ENCODE measurements at regions not wholly inside any gene's neighbourhood (a gene's known extent, or its start where the extent isn't known, plus 50 kb on each side); places are given as distances from the start of the nearest gene placed in this dataset.
A peak's percentile ranks its signal among the peaks of the same experiment; 100 is the strongest.
"Not testable (repeated sequence)": the region's sequence is repeated elsewhere in the genome, so short reads cannot be mapped to it uniquely, and the experiment has no call there.

DNA sequence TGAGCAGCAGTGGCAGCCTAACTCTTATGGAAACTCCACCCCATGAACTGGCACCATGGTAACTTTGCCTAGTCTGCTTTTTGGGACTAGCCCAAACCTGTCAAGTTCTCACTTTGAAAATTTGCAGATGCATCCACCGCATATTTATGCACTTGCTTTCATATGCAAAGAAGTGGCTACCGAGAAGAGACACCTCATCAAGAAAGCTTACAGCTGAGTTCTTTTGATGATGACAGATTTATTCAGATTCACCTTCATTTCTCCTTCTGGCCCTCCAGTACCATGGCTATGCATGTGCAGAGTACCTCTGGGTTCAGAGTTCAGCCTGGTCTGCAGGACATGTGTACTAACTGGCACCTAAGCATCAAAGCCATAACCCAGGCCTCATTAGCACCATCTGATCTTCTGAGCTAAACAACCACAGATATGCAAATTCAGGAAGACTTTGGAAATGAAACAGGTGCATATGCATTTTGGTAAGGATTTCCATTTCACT is 154.3 kb upstream of the TENT5A start:
- no peak for DNase-seq

DNA sequence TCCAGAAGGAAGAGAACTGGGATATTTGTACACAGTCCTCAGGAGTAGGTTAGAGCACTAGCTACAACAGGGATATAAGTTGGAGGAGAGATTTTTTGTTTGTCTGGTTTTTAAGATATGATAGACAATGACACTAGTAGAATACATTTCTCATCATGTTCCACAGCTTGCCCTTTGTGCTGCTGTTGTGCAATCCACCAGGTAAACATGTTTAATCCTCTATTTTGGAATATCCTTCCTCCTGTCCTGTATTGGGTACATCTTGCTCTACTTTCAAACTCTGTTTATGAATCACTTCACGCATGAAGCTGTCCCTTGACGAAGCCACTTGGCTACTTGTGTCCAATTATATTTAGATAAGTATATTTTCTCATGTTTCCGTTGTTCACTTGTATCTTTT is 153.6 kb upstream of the TENT5A start:
- DNase-seq: no peak

DNA sequence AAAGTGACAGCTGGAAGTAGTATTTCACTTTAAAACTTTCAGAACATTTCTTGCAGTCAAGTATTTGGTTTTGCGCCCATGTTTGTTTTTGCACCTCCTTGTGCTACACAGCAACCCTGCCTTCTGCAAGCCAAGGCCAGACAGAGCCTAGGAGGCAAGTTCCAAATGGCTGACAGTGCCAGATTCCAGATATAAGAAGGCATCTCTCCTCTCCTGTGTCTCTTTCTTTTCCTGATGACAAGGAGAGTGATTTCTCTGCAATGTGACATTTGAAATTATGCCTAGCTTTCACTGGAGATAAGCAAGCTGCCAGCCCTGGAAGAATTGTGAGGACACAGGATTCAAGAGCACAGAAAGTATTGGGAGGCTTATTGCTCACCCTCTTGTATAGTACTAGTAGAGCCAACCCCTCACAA is 149.1 kb upstream of the TENT5A start:
- DNase-seq: no peak

DNA sequence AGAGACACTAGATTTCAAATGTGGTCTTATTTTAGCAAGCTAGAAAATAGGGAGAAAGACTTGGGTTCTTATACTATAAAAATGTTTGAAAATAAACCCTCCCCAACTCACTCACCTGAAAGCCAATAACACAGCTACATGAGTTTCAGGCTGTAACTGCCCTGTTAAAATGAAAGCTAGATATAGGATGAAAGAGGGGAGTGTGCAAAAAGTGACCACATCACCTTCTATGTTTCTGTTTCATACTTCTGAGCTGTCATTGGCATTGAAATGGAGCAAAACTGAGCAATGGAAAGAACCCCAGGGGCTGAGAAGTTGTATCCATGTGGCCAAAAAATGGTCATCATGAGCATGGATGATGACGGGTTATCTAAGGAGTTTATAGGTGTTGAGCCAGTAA is 148.1 kb upstream of the TENT5A start:
- no peak for DNase-seq

DNA sequence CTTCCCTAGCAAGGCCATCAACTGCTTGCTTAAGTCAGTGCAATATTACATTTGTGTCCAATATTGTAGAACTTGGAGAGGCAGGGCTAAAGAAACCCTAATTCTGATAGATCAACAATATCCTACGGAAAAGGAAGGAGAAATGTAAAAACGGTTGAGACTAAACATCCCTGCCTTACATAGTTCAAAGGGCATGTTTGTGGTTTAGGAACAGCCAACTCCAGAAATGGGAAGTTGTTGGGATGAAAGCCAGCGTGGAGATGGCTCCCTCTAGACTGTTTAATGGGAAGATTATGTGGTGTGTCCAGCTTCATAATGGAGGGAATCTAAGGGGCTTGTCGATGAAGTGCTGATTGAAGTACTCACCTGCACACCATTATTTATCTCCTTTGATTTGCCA is 145.3 kb upstream of the TENT5A start:
- DNase-seq: no peak

DNA sequence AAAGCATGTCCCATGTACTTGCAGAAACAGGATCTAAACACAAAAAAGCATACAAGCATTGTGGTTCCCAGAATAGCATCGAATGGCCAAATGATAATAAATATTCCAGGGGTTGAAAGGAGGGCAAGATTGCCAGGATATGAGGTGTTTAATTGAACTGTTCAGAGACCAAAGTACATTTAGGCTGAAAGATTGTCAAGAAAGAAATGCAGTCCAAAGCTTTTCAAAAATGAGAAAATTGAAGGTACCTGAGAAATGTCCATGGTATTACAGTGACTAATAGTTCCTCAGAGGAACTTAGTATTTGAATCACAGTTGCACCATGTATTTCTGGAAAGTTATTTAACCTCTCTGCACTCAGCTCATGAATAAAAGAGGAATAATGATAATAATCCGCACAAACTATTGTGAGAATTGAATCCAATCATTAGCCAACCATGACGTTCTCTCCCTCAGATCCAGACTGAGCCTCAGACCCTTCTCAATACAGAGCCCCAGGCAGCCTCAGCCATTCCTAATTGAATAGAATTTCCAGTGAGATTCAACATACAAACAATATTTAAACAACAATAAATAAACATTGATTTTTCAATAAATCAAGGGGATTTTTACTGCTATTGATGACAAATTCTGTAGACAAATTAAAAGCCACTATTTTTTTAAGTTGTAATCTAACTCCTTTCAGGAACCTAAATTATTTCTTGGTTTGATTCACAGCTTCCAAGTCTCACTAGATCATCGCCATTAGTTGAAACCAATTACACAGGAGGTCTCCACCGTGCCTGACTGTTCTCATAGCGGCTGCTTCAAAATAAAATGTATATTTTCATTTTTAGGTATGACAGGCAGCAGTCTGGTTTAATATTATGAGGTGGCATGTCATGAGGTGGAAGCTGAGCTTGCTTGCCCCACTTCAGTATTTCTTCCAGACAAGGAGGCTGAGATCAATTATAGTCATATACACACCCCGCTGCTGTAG is 144.3 kb upstream of the TENT5A start:
- DNase-seq: no peak

DNA sequence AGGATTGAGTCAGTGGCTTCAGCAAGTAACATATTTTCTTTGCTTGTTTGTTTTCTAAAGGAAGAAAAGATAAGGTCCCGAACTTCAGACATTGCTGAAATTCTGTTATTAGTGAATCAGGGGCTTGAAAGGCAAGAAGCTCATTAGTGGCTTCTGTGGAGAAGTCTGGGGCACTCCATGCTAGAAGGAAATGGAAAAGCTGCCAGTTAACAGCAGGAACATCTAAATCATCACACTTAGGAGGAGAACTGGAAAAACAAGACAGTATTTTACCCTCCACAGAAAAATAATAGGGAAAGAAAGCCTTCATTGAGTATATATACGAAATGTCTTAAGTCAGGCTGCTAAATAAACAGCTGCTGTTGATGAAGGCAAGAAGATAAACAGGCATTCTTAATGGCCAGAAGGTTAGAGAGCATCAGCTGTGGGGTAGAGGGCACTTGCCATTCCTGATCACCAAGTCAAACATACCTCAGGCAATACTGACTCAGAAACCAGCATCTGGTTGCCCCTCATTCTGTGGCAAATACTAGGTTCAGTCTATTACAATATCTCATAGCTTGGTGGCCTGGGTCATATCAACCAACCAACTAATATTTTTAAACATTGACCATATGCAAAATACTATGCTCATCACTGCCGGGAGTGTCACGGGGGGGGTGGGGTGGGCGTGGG is 143.2 kb upstream of the TENT5A start:
- no peak for DNase-seq

DNA sequence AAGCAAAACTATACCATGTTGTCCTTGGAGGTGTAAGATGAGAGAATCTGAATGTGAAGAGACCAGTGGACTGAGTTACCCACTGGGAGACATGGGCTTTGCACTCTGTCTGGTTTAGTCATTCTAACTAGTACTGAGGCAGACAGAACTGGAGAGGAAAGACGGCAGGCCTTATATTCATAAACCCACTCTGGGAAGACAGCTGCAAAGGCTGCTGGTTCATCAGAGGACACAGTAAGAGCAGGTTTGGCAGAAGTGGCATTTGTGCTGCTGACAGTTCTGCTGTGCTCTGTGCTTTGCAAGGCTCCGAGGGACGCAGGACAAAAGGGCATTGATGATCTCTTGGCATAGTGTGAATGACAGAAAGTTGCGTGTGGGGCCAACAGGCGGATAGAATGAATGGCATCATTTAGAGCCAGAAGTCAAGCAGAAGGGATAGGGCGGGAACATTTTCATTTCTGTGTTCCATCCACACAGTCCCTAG is 142.3 kb upstream of the TENT5A start:
- peak; percentile 53 for DNase-seq

DNA sequence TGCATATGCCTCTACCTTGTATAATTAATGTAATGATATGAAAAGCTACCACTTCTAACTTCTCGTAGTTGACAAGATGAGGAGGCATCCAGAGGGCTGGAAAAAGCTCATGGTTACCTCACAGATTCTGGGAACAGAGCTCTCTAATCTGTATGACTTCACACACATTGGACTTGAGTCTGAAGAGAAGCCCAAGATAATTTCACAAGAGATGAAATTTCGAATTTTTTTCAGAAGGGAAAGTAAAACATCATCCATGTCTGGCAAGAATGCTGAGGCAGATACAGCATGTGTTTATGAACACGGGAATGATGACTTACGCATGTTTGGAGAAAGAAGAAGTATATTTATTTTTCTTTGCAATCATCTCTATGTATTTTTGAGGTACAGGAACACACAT is 141.8 kb upstream of the TENT5A start:
- peak; percentile 68 for DNase-seq

DNA sequence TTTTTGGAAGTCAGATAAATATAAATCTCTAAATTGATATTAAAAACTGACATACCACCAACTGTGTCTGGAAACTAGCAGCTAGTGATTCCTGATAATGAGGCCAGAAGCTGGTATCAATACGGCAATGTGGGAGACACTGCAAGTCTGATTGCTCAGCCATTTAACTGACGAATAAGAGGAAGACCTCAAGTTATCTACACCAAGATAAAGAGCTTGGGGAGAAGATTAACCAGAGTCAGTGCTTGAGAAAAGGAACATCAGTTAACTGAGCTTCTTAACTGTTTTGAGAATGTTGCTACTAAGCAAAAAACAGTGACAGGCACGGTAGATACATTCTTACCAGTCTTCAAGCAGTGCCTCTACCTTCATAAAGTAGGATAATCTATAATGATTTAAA is 140.4 kb upstream of the TENT5A start:
- DNase-seq: no peak

DNA sequence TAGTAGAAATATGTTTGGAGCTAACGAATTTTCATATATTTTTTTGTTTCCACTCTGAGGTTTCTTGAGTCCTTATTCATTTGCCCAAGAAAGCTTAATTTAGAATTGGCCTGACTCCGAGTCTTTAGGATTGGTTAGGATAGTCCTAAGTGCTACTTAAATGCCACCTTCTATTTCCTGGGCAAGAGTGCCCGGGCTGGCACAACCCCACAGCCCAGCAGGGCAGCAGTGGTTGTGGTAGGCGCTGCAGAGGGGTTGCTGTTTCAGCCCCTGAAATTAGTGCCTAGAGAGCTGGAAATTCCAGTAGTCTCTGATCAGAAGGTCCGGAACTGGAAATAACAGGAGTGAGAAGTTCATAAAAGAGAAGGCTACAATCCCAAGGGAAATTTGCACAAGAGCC is 139.4 kb upstream of the TENT5A start:
- DNase-seq: no peak

DNA sequence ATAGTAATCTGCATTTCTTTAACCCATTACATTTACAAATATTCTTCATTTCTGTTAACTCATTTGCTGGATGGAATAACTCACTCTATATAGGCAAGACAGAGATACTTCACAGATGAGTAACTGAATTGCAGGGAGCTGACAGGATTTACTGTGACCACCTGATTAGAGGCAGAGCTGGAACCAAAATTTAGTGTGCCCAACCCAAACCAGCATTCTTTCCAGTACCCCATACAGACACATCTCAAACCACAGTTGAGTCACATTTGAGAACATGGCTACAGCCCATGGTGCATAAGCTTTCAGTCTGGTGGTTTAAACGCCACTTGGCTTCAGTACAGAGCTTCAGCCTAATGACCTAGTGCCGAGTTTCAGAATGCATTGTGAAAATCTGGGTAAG is 138.4 kb upstream of the TENT5A start:
- DNase-seq: no peak

DNA sequence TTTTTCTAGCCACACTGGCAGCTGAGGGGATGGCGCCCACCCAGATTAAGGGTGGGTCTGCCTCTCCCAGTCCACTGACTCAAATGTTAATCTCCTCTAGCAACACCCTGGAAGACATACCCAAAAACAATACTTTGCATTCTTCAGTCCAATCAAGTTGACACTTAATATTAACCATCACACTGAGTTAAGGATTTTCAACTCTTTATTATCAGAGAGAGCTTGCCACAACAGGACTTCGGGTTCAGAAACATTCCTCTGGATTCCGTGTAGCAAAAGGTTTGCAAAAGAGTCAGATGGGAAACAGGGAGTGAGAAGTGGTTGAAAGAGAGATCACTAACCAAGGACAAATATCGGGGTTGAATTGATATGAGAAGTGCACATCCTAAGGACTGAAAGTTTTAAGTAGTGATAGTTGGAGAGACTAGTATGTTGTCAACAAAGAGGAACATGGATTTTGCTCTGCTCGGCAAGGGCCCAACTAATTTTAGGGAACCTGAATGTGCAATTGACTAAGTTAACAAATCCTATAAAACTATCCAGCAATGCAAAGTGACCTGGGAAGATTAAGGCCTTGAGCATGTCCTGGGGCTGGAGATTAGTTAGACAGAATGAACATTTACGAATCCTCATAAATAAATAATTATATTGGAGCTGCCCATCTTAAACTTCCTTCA is 137.0 kb upstream of the TENT5A start:
- DNase-seq: no peak

DNA sequence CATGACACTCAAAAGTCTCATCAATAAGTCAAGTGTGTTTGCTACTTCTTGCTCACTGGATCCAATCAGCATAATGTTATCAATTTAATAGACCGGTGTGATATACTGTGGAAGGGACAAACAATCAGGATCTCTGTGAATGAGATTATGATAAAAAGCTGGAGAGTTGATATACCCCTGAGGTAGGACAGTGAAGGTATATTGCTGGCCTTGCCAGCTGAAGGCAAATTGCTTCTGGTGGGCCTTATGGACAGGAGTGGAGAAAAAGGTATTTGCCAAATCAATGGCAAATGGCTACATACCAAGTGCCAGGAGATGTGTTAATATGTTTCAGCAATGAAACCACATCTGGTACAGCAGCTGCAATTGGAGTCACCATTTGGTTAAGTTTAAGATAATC is 134.4 kb upstream of the TENT5A start:
- DNase-seq: not testable (repeated sequence)

DNA sequence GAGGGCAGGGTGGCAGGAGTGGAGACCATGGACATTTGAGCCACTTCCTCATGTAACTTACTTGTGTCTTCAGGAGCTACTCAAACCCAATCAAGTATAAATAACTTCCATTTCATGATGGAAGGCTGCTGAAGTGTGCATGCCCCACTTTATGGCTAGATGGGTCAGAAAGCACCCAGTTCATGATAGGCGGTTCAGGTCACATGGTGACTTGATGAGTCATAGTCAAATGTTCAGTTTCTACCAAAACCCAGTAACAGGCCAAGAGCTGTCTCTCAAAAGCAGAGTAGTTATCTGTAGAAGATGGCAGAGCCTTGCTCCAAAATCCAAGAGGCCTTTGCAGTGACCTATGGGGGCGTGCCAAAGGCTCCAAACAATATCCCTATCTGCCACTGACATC is 133.7 kb upstream of the TENT5A start:
- DNase-seq: no peak

DNA sequence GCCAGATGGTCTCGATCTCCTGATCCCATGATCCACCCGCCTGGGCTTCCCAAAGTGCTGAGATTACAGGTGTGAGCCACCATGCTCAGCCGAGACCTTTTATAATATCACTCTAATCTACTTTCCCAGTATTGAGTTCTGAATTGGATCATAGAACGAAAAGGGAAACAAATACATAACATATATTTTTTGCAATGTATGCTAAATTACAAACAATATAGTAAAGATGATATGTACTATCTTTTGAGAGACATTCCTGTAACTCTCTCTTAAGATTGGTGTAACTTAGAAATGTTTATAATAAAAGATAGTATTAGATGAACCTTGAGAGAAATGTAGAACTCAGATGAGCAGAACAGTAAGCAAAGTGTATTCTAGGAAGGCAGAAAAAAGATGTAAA is 129.2 kb upstream of the TENT5A start:
- no peak for DNase-seq

DNA sequence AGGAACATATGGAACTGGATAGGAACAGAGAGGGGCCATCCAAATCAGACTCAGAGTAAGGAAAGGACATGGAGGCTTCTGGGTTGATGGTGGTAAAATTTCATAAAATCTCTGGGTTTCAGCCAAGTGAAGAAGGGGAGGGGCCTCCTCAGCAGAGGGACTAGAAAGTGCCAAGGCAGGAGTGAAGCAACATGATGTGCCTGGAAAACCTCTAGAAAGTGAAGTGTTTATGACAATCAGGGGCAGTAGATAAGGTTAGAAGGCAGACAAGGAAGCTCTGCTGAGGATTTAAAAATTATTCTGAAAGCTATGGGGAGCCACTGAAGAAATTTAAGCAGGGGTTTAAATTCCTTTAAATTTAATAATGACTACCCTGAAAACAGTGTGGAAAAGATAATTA is 126.0 kb upstream of the TENT5A start:
- DNase-seq: no peak

DNA sequence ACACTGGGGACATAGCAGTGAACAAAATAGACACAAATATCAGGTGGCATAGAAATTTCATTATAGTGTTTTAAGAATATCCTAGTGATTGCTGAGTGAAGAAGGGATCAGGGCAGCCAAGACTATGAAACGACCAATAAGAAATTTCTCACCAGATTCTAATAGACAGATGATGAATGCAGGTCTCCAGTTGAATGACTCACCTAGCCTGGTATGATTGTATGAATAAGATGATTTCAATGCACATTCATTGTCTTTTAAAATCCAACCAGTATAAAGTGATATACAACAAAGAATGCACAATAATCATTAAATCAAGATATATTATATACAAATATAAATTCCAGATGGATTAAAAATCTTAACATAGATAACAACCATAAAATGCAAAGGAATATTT is 124.5 kb upstream of the TENT5A start:
- DNase-seq: no peak

DNA sequence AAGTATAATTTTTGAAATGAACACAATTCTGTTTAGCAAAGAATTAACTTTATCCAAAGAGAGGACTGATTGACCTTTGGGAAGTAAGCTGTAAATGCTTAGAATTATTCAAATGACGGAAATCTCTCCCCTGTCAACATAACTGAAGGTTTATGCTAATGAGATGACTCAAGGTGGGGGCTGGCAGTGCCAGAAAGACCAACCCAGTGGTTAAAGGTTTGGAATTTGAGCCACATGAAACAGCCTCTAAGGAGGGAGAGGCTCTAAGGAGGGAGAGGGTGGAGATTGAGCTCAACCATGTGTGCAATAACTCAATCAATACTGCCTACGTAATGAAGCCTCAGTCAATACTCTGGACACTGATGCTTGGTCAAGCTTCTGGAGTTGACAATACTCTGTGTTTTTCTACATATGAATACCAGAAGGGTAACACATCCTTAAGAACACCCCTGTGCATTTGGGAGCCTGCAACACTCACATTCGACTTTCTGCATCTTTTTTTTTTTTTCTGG is 123.4 kb upstream of the TENT5A start:
- no peak for DNase-seq

DNA sequence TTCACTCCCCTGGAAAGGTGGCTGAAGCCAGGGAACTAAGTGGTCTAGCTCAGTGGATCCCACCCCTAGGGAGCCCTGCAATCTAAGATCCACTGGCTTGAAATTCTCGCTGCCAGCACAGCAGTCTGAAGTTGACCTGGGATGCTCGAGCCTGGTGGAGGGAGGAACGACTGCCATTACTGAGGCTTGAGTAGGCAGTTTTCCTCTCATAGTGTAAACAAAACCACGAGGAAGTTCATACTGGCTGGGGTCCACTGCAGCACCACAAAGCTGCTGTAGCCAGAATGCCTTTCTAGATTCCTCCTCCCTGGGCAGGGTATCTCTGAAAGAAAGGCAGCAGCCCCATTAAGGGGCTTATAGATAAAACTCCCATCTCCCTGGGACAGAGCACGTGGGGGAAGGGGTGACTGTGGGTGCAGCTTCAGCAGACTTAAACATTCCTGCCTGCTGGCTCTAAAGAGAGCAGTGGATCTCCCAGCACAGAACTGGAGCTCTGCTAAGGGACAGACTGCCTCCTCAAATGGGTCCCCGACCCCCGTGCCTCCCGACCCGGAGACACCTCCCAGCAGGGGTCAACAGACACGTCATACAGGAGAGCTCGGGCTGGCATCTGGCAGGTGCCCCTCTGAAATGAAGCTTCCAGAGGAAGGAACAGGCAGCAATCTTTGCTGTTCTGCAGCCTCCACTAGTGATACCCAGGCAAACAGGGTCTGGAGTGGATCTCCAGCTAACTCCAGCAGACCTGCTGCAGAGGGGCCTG is 117.4 kb upstream of the TENT5A start:
- DNase-seq: not testable (repeated sequence)

DNA sequence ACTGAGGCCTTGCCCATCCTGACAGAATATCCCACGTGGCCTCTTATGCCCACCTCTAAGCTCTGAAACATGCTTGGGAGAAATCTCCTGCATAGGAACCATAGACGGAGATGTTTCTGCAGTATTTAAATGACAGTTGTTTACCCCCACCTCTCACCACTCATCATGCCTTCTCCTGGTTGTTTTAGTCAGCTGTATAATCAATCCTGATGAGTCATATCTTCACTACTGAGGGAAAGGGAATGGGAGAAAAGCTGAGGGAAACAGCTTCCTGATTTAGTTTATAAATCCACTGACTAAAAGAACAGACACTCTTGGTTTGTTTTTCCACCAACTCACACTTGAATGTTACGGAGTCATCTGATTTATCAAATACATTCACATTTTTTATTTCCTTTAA is 113.2 kb upstream of the TENT5A start:
- no peak for DNase-seq

All from muscle of arm (tissue), 1 donor.